D721Med (cell line): ENCODE measurements at regions not wholly inside any gene's neighbourhood (a gene's known extent, or its start where the extent isn't known, plus 50 kb on each side); places are given as distances from the start of the nearest gene placed in this dataset.

Experiments
- DNase-seq: peaks from one replicate; pipeline ENCODE4 v3.0.0; 2011; ENCODE audit warnings: low spot score; ENCODE audit not compliant: insufficient read length
- FAIRE-seq: peaks from 2 replicates; lab custom pipeline; 2011; peaks lifted over from hg19 to GRCh38; lab: Jason Lieb, UNC
- CTCF ChIP-seq: IDR thresholded peaks from 2 replicates; pipeline ENCODE4 v1.5.1; 2012; ENCODE audit warnings: mild to moderate bottlenecking, control low read depth; ENCODE audit not compliant: insufficient read depth; ENCODE audit errors: missing control alignments

- FAIRE-seq (no peak), DNase-seq (no peak)
- no peak for TF ChIP-seq CTCF
Observed at GRCh38 chr1:14142397-14143100, 442.6 kb downstream of the PRDM2 start.

- DNase-seq (no peak), FAIRE-seq (no peak)
- no peak for TF ChIP-seq CTCF
Observed at GRCh38 chr1:14143777-14144176, 443.8 kb downstream of the PRDM2 start.

- TF ChIP-seq CTCF = no peak
- DNase-seq = no peak
Observed at GRCh38 chr1:14148526-14148925, 448.5 kb downstream of the PRDM2 start.

GRCh38 chr1:14149431-14149830 lies 449.1 kb upstream of the KAZN start:
- no peak for DNase-seq
- FAIRE-seq = no peak

More at GRCh38 chr1:14148526-14148925, 448.5 kb downstream of the PRDM2 start:
- no peak for FAIRE-seq

GRCh38 chr1:14156543-14156942 lies 441.9 kb upstream of the KAZN start:
- TF ChIP-seq CTCF = no peak
- no peak for FAIRE-seq
- DNase-seq = no peak

More at GRCh38 chr1:14149431-14149830, 449.1 kb upstream of the KAZN start:
- peak; percentile 9 for TF ChIP-seq CTCF

- TF ChIP-seq CTCF = no peak
- DNase-seq = no peak
- no peak for FAIRE-seq
Observed at GRCh38 chr1:14160781-14161180, 437.7 kb upstream of the KAZN start.

- DNase-seq (no peak), FAIRE-seq (no peak)
- no peak for TF ChIP-seq CTCF
Observed at GRCh38 chr1:14163246-14163645, 435.2 kb upstream of the KAZN start.
